Non-pigmented ciliary epithelial cell (primary cell): ENCODE measurements at regions not wholly inside any gene's neighbourhood (a gene's known extent, or its start where the extent isn't known, plus 50 kb on each side); places are given as distances from the start of the nearest gene placed in this dataset.

Experiments
- DNase-seq: peaks from one replicate; pipeline ENCODE4 v3.0.0-alpha.2; 2010; ENCODE audit warnings: low read depth

DNA sequence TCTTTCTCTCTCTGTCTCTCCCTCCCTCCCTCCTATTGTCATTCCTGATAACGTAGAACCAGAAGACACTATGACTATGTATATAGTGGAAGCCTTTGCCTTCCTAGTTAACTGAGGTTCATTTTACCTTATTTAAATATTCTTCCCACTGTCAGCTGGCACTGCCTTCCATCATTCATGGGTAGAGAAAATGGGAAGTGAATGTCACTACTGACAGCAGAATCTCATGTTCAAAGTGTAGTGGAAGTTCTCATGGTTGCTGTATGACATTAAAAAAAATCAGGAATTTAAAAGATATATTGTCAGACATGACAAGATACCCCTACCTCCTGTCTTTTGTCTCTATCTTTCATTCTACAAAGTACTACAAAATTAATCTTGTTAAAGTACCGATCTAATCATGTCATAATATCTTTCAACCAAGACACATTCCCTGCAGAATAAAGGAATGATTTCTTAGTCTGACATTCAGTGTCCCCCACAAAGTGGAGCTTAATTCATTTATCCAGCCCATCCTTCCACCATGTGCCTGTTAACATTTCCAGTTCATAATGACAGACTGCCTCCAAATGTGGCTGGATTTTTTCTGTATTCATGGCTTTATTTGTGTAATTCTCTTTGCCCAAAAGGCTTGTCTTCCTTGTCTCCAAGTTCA, 250.1 kb upstream of the CDH20 start:
- DNase-seq, result no peak

DNA sequence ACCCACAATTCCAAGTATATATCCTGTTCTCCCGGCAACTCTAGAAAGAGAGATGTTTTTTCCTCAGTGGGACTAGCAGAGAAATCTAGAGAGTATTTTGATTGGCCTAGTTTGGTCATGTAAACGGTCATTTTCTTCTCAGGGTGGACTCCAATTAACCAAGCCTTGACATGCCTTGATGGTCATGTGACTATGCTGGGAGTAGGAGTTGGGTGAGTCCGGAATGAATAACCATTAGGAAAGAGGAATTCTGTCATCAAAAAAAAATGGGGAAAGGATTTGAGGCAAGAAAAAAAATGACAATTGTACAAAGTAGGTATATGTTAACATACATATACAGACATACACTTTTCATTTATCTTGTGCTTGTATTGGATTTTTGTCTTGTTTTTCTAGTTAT, 248.2 kb upstream of the CDH20 start:
- DNase-seq, result no peak

- DNase-seq, result no peak
Observed at GRCh38 chr18:61085761-61086160, 247.5 kb upstream of the CDH20 start.

- DNase-seq, result no peak
Observed at GRCh38 chr18:61086657-61087056, 246.6 kb upstream of the CDH20 start.

DNA sequence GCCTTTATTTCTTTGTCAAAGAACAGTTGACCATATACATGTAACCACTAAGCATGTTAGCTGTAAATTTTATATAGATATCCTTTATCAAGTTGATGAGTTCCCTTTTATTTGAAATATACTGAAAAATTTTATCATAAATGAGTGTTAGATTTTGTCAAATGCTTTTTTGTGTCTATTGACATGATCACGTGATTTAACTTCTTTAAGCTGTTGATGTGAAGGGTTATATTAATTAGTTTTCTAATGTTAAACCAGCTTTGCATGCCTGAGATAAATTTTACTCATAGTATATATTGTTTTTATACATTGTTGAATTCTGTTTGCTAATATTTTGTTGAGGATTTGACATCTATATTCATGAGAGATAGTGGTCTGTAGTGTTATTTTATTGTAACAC, 241.9 kb upstream of the CDH20 start:
- DNase-seq, result no peak

DNA sequence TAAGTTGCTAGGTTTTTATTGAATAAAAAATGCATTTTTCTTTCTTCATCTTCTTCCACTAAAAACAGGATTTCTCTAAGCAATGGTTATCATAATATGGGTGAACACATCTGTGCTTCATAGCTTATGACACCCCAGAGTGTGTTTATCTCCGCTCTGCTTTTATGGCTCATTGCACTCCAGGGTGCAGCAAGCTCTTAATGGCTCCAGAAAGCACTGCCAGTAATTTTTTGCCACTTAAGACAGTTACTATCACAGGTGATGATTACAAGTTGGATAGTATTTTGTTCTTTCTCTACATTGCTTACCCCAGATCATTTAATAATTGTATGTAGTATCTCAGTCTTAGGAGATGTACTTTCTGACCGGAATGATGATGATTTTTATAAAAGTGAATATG, 239.3 kb upstream of the CDH20 start:
- no peak for DNase-seq

- no peak for DNase-seq
Observed at GRCh38 chr18:61096226-61096625, 237.0 kb upstream of the CDH20 start.

GRCh38 chr18:61107113-61107512, 226.1 kb upstream of the CDH20 start:
- DNase-seq, result no peak

- DNase-seq, result no peak
Observed at GRCh38 chr18:61108706-61109105, 224.5 kb upstream of the CDH20 start.

DNA sequence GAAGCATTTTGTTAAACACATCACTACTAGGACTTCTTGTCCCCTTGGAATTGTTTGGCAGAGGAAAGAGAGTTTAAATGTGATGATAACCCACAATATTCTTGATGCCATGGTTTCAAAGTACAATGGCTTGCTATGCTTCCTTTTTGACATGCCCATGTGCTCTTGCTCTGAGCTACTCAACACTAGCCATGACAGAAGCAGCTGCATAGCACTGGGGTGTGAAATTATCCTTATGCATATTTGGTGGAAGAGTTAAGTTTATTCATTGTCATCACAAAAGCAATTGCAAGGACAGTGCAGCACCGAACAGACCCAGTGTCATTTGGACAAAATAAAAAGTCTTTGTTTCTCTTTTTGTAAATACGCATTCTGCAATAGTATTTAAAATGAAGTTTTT, 209.9 kb upstream of the CDH20 start:
- DNase-seq, result no peak

DNA sequence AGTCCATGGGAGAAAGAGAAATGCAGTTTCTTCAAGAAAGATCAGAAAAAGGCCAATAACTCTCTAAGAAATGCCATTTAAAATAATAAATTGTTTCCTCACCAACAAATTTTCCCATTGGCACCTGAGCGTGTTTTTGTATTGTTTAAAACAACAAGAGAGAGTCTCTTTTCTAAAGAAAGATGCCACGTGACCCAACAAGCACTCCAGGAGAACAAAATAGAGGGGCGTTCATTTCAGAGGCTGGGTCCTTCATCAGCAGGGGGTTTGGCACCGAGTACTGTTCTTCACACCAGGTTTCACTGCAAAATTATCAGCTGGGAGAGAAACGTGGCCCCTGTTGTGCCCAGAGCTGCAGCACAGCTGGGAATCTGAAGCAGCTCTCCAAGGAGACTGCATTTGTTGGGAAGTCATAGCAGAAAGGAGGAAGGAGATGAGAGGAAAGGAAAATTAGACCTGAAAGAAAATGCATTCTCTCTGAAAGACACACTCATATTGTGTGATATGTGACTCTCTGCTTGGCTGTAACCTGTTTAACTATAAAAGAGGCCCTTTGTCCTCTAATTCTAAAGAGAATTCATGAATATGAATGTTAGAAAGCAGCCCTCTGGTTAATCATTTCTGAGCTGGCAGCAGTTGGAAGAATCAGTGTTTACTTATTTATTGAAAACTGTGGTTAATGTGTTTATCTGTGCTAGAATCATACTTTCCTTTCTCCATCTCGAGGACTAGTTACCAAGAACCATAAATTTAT, 205.3 kb upstream of the CDH20 start:
- no peak for DNase-seq

- no peak for DNase-seq
Observed at GRCh38 chr18:61129001-61129400, 204.2 kb upstream of the CDH20 start.

DNA sequence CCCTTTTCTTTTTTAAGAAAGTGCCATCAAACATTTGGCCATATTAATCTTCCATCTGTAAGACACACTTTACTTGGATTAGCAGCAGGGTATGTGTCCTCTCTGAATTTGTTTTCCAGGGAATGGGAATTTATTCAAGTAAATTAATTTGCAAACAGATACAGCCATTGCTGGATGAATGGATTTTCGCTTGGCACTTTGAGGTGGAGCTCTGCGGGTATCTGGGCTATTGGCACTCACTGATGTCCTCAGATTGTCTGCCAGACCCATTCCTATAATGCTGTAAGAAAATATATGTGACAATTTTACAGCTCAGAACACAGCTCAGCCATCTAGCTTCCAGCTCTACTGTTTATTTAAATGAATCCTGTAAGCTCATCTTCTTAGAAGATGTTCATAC, 201.2 kb upstream of the CDH20 start:
- DNase-seq, result no peak

GRCh38 chr18:61133783-61134182, 199.4 kb upstream of the CDH20 start:
- DNase-seq, result no peak

DNA sequence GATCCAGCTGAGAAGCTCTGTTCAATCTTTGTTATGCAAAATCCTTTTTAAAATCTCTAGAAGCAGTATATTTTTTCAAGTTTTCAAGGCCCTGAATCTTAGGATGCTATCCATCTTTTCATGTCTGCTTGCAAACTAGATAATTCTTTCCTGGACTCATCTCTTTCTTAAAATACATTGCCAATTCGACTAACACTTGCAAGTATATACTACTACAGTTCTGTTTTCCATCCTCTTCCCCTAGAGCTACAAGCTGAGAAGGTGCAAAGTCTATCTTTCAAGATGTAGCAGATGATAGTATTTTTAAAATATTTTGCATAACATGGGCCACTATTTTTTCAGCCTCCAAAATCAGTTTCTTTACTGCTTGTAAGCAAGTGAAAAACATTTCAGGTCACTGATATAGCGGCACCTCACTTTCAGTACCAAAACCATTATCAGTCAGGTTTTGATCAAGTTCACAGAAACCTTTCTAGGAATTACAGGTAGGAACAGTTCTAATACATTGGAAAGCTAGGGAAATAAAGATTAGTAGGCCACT, 196.4 kb upstream of the CDH20 start:
- no peak for DNase-seq

DNA sequence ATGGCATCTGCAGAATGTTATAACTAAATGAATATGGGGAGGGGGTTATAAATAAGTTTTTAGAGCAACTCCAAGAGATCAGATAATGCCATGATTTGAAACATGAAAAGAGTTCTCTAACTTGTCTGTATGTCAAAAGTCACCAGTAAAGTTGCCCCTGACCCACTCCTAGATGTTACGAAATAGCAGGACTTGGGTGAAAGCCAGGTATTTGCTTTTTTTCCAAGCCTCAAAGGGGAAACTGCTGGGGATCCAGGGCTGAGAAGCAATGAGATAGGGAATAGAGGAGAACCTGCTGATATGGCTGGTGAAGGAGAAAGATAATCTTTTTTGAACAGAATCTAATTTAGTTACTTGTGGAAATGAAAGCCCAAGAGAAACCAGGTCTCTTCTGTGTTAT, 191.5 kb upstream of the CDH20 start:
- DNase-seq, result no peak

DNA sequence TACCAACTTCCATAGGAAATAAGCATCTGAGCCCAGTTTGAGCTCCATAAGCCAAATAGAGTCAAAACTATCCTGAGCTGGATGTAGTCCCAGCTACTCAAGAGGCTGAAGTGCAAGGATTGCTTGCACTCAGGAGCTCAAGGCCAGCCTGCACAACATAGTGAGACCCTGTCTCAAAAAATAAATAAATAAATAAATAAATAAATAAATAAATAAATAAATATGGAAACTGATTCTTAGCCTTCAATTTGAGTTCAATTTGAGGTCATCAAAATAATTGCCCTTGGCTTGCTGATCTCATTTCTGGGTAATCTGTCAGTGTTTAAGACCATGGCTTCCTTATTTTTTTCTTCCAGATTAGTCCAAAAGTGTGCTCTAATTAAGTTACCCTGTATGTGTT, 184.9 kb upstream of the CDH20 start:
- DNase-seq, result no peak

DNA sequence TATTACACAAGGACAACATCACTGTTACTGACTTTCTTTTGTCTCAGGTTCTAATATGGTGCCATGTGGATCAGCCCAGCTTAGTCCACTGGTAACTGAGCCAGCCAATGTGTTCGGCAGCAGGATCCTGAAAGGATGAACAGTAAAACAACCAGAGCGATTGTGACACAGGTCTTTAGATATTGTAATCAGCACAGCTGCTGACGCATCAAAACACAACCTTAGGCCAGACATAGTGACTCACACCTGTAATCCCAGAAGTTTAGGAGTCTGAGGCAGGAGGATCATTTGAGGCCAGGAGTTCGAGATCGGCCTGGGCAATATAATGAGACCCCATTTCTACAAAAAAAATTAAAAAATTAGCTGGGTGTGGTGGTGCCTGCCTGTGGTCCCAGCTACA, 183.4 kb upstream of the CDH20 start:
- DNase-seq, result no peak

DNA sequence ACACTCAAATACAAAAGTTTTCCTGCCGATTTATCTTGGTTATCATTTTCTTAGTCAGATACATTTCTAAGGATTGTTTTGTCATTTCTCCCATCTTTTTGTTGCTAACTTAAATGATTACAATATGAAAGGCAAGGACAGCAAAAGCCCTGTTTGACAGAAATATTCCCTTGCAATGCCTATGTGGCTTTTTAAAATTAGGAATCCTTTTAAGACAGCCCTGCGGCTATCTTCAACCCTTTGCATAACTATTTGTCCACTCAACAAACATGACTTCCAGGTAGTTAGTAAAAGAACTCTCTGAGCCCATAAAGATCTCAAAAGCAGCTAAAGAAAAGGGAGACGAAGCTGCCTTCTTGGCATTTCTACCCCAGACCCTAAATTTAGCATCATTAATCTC, 179.7 kb upstream of the CDH20 start:
- DNase-seq, result no peak

- DNase-seq, result no peak
Observed at GRCh38 chr18:61154866-61155265, 178.4 kb upstream of the CDH20 start.

DNA sequence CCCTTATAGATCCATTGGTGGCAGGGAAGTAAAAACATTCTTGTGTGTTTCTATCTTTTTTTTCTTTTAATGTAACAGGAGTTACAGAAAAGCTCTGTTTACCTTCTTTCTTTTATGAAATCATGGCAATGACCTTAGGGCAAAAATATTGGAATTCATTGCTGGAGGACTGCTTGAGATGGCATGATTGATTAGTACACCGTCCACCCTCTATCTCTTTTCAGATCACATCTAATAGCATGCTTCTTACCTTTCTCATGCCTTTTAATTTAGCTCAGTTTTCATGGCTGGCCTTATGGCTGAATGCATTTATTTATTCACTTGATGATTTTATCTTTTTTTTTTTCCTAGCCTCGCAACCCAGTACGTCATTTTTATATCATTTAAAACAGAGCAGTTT, 177.6 kb upstream of the CDH20 start:
- no peak for DNase-seq

- DNase-seq, result no peak
Observed at GRCh38 chr18:61157451-61157850, 175.8 kb upstream of the CDH20 start.

- DNase-seq, result no peak
Observed at GRCh38 chr18:61159246-61159645, 174.0 kb upstream of the CDH20 start.

- DNase-seq, result no peak
Observed at GRCh38 chr18:61164321-61164720, 168.9 kb upstream of the CDH20 start.
